Thyroid gland (tissue), 4 donors: ENCODE measurements at regions not wholly inside any gene's neighbourhood (a gene's known extent, or its start where the extent isn't known, plus 50 kb on each side); places are given as distances from the start of the nearest gene placed in this dataset.

Experiments used
- CTCF ChIP-seq, 6 experiments: fragments of 200-600 bp in 3 of 6; fragments of 450-650 bp in 3 of 6; sonication (generic) in 3 of 6; IDR thresholded peaks; one replicate each; pipeline ENCODE4 v1.5.1; 2016 to 2019; ENCODE audit warnings: antibody characterized with exemption in 6 of 6, mild to moderate bottlenecking in 2 of 6, inconsistent platforms in 1 of 6, moderate library complexity in 1 of 6
- POLR2A ChIP-seq, 2 donors: fragments of 450-650 bp; IDR thresholded peaks; one replicate each; pipeline ENCODE4 v1.6.1; 2017; ENCODE audit warnings: antibody characterized with exemption in 2 of 2, mild to moderate bottlenecking in 2 of 2, moderate library complexity in 1 of 2

GRCh38 chr13:21853779-21854178 is 182.9 kb downstream of the FGF9 start:
- no peak for TF ChIP-seq CTCF (IDR thresholded peaks at IDR 0.05)
- no peak for TF ChIP-seq POLR2A (IDR thresholded peaks at IDR 0.05)
